ENCODE measurements at regions not wholly inside any gene's neighbourhood (a gene's known extent, or its start where the extent isn't known, plus 50 kb on each side); places are given as distances from the start of the nearest gene placed in this dataset.

- TF ChIP-seq CTCF (IDR thresholded peaks at IDR 0.05), result no peak
- TF ChIP-seq EZH2phosphoT487 (IDR thresholded peaks at IDR 0.05; ENCODE audit: borderline replicate concordance, low read depth), result no peak
- TF ChIP-seq NFIC (IDR thresholded peaks at IDR 0.05; ENCODE audit: borderline replicate concordance), result no peak
- no peak for TF ChIP-seq GATA2 (CRISPR knock-in tag; IDR thresholded peaks at IDR 0.05)
- TF ChIP-seq JUND (IDR thresholded peaks at IDR 0.05), result no peak
- no peak for TF ChIP-seq EP300 (IDR thresholded peaks at IDR 0.05; ENCODE audit: borderline replicate concordance in 1 of 2, low read depth in 1 of 2, low read length in 1 of 2)
Measured at GRCh38 chr12:40551466-40551865, 140.8 kb upstream of the CNTN1 start.
